Heart left ventricle (tissue), 16 donors: ENCODE measurements at regions not wholly inside any gene's neighbourhood (a gene's known extent, or its start where the extent isn't known, plus 50 kb on each side); places are given as distances from the start of the nearest gene placed in this dataset.
"Not testable (repeated sequence)": the region's sequence is repeated elsewhere in the genome, so short reads cannot be mapped to it uniquely, and the experiment has no call there.

Experiments
- ATAC-seq, 4 donors: fragments of 200-7000 bp; cut with Tn5 transposase; one replicate each; pipeline ENCODE4 v1.9.1; 2020 to 2022; ENCODE audit warnings: moderate library complexity in 4 of 4, mild to moderate bottlenecking in 3 of 4, moderate number of reproducible peaks in 1 of 4
- DNase-seq, 5 donors: peaks; one replicate each; pipeline ENCODE4 v3.0.0-alpha.2; 2020
- H3K27ac ChIP-seq, 12 donors: fragments of 200-600 bp; sonication (generic) in 4 of 12; one replicate each; pipeline versions ENCODE4 v1.5.0 to v1.8.0; 2016 to 2022; ENCODE audit warnings: mild to moderate bottlenecking in 2 of 12
- H3K27me3 ChIP-seq, 9 donors: fragments of 200-600 bp; sonication (generic) in 2 of 9; one replicate each; pipeline versions ENCODE4 v1.5.1 to v1.8.0; 2016 to 2022; ENCODE audit warnings: mild to moderate bottlenecking in 3 of 9
- H3K36me3 ChIP-seq, 9 donors: fragments of 200-600 bp; sonication (generic) in 2 of 9; one replicate each; pipeline versions ENCODE4 v1.5.0 to v1.8.0; 2018 to 2022; ENCODE audit warnings: mild to moderate bottlenecking in 2 of 9
- H3K4me1 ChIP-seq, 12 donors: fragments of 200-600 bp; sonication (generic) in 4 of 12; one replicate each; pipeline versions ENCODE4 v1.5.0 to v1.8.0; 2016 to 2022; ENCODE audit warnings: mild to moderate bottlenecking in 3 of 12
- H3K4me3 ChIP-seq, 12 donors: fragments of 200-600 bp; sonication (generic) in 4 of 12; one replicate each; pipeline versions ENCODE4 v1.5.0 to v1.8.0; 2017 to 2022; ENCODE audit warnings: mild to moderate bottlenecking in 9 of 12, moderate library complexity in 4 of 12
- H3K9me3 ChIP-seq, 12 donors: fragments of 200-600 bp; sonication (generic) in 4 of 12; one replicate each; pipeline versions ENCODE4 v1.5.0 to v1.8.0; 2016 to 2022; ENCODE audit warnings: mild to moderate bottlenecking in 1 of 12
- CTCF ChIP-seq, 12 donors: fragments of 200-600 bp; sonication (generic) in 4 of 12; IDR thresholded peaks; one replicate each; pipeline versions ENCODE4 v1.5.0 to v1.8.0; 2018 to 2022; ENCODE audit warnings: antibody characterized with exemption in 12 of 12, mild to moderate bottlenecking in 5 of 12
- POLR2A ChIP-seq, 2 donors: fragments of 450-650 bp; IDR thresholded peaks; one replicate each; pipeline ENCODE4 v1.6.1; 2017; ENCODE audit warnings: antibody characterized with exemption in 2 of 2, mild to moderate bottlenecking in 2 of 2, moderate library complexity in 2 of 2
- WGBS, 4 donors: extraction: QIAGEN DNeasy Blood & Tissue Kit in 2 of 4; methylation state at CpG; one replicate each; pipeline versions ENCODE4 v1.1.5 to v1.1.7; 2013 to 2018; 5-methylcytosine and 5-hydroxymethylcytosine counted together
- intact Hi-C, 10 donors: fragments of 100-400 bp; cut with DNase I; formaldehyde crosslinking; loops; one replicate each; pipeline versions ENCODE4 v1.11.1 to v1.14.2; 2022
- donor health status: ischemic (EF 13 %, LVEDD 7.1; RV severe dilation, severe dysfunction).
- donor health status: healthy with polysubstance abuse.
- donor health status: DM: no; HTN: yes; CAD: no.
- donor health status: DM: no; HTN: no; CAD: no.
- donor health status: ischemic (EF 25% LVEDD 6.9; RV normal size, moderate dysfunction).
- donor health status: ischemic (EF 25% LVEDD 5.7; RV mildly dilated, moderate dysfunction).
- donor health status: healthy.
- donor health status: DM: yes; HTN: yes; CAD: no.
- donor health status: ischemic (EF 35%, LVEDD 5.7; RV mildly dilated, moderate dysfunction).
- donor health status: nonischemic (EF 11% LVEDD 7.7; RV severe dilation, severe dysfunction).
- donor health status: DM: yes; HTN: yes; CAD: no.
- donor health status: PGD.
- donor health status: ischemic (EF 29% LVEDD 5.4; RV normal size, mild dysfunction).
- donor health status: nonischemic (EF 23%, LVEDD 6.1; RV moderate dilation, normal function).

- ATAC-seq = no peak
- intact Hi-C loops = no loop called here
- Histone ChIP-seq H3K4me1 (peaks cover 0 to 10% (median 0%) of the 10 kb centered on the region in 12 donors), H3K4me3 (no peak overlapping the region), H3K9me3 (no peaks in the 10 kb centered on the region), H3K27ac (no peak overlapping the region), H3K27me3 (no peaks in the 10 kb centered on the region), H3K36me3 (no peaks in the 10 kb centered on the region)
- no peak for DNase-seq
- TF ChIP-seq POLR2A (IDR thresholded peaks at IDR 0.05) (no peak), CTCF (IDR thresholded peaks at IDR 0.05) (no peak)
These were observed 75.1 kb upstream of the COG2 start for GRCh38 chr1:230567221-230567575.

DNA sequence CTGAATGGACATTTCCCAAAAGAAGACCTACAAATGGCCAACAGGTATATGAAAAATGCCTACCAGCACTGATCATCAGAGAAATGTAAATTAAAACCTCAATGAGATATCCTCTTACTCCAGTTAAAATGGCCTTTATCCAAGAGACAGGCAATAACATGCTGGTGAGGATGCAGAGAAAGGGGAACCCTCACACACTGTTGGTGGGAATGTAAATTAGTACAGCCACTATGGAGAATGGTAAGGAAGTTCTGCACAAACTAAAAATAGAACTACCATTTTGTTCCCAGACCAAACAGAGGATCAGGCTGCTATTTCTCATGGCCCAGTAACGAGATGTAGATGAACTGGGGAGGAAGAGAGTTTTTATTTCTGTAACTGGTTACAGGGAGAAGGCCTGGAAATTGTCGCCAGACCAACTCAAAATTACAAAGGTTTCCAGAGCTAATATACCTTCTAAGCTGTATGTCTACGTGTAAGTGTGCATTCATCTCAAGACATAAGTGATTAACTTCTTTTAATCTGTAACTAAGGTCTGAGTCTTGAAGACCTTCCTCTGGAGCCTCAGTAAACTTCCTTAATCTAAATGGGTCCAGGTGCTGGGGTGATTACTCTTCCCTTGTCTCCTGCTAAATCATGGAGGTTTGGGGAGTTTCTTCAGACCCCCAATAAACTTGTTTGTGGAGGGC is 75.6 kb upstream of the COG2 start:
- intact Hi-C loops, H3K36me3 ChIP-seq, ATAC-seq, H3K27ac ChIP-seq, H3K27me3 ChIP-seq, DNase-seq, H3K9me3 ChIP-seq, H3K4me3 ChIP-seq, H3K4me1 ChIP-seq: not testable (repeated sequence)
- WGBS, 4 donors = 63 to 70% (median 64%) methylated on average over 3 of the region's 3 CpGs

GRCh38 chr1:230565141-230565540 is 77.1 kb upstream of the COG2 start:
- intact Hi-C loops = no loop called here
- Histone ChIP-seq H3K4me1 (peaks cover 0 to 10% (median 0%) of the 10 kb centered on the region in 12 donors), H3K27me3 (no peaks in the 10 kb centered on the region), H3K27ac (no peak overlapping the region), H3K4me3 (no peak overlapping the region), H3K36me3 (no peaks in the 10 kb centered on the region), H3K9me3 (no peaks in the 10 kb centered on the region)
- TF ChIP-seq CTCF (IDR thresholded peaks at IDR 0.05) (no peak), POLR2A (IDR thresholded peaks at IDR 0.05) (no peak)
- 78 to 96% (median 91%) methylated on average over 1 of the region's 1 CpG for WGBS, 4 donors
- DNase-seq (no peak), ATAC-seq (no peak)

DNA sequence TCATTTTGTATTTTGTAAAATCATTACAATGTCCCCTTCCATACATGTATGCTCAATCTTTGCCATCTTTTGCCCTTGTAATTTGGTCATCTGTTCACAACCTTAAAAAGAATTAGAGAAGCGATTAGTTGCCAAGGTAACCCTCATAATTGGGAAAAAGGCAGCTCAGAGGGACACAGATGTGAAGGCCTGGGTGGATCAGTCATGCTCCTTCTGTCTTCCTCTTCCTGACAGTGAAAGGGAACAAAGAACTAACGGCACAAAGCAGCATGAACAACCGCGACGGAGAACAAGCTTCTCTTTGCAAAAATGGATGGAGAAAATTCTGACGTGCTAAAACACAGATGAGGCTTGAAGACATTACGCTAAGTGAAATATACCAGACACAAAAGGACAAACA is 78.7 kb upstream of the COG2 start:
- no peaks in the 10 kb centered on the region for H3K36me3 ChIP-seq
- H3K4me3 ChIP-seq = no peak overlapping the region
- DNase-seq (no peak), ATAC-seq (no peak)
- 69 to 81% (median 77%) methylated on average over 7 of the region's 7 CpGs for WGBS, 4 donors
- intact Hi-C loops = no loop called here
- H3K9me3 ChIP-seq = no peaks in the 10 kb centered on the region
- H3K4me1 ChIP-seq = peaks cover 0 to 10% (median 0%) of the 10 kb centered on the region in 12 donors
- H3K27ac ChIP-seq = no peak overlapping the region
- no peaks in the 10 kb centered on the region for H3K27me3 ChIP-seq
- TF ChIP-seq CTCF (IDR thresholded peaks at IDR 0.05) (no peak), POLR2A (IDR thresholded peaks at IDR 0.05) (no peak)

GRCh38 chr1:230561570-230561969 is 80.7 kb upstream of the COG2 start:
- TF ChIP-seq POLR2A (IDR thresholded peaks at IDR 0.05) (no peak), CTCF (IDR thresholded peaks at IDR 0.05) (no peak)
- WGBS, 4 donors = 84 to 87% (median 85%) methylated on average over 4 of the region's 4 CpGs
- ATAC-seq = no peak

More at GRCh38 chr1:230561570-230561969, 80.7 kb upstream of the COG2 start:
- Histone ChIP-seq H3K27me3 (no peaks in the 10 kb centered on the region), H3K4me3 (no peak overlapping the region), H3K27ac (no peak overlapping the region), H3K4me1 (peaks cover 0 to 2% (median 0%) of the 10 kb centered on the region in 12 donors), H3K9me3 (no peaks in the 10 kb centered on the region), H3K36me3 (no peaks in the 10 kb centered on the region)
- no peak for DNase-seq
- intact Hi-C loops = no loop called here
